ENCODE measurements at regions not wholly inside any gene's neighbourhood (a gene's known extent, or its start where the extent isn't known, plus 50 kb on each side); places are given as distances from the start of the nearest gene placed in this dataset.

GRCh38 chr5:62931153-62931950 is 352.7 kb downstream of the LRRC70 start (continued):
- TF ChIP-seq FOXP1 (CRISPR knock-in tag; IDR thresholded peaks at IDR 0.05; ENCODE audit: borderline replicate concordance) (no peak), CBFB (CRISPR knock-in tag; IDR thresholded peaks at IDR 0.05; ENCODE audit: low read depth) (no peak), SP1 (CRISPR knock-in tag; conservative IDR thresholded peaks at IDR 0.05) (no peak), ZNF121 (CRISPR knock-in tag; IDR thresholded peaks at IDR 0.05) (no peak), NFE2L1 (CRISPR knock-in tag; IDR thresholded peaks at IDR 0.05) (no peak), GRHL2 (CRISPR knock-in tag; IDR thresholded peaks at IDR 0.05; ENCODE audit: insufficient replicate concordance, severe bottlenecking) (no peak), E2F1 (CRISPR knock-in tag; IDR thresholded peaks at IDR 0.05) (no peak), MYBL2 (CRISPR knock-in tag; IDR thresholded peaks at IDR 0.05) (no peak), IRF2 (CRISPR knock-in tag; IDR thresholded peaks at IDR 0.05; ENCODE audit: borderline replicate concordance, low read depth) (no peak), ZNF425 (CRISPR knock-in tag; conservative IDR thresholded peaks at IDR 0.05) (no peak), RORB (CRISPR knock-in tag; IDR thresholded peaks at IDR 0.05) (no peak), TCF7 (CRISPR knock-in tag; IDR thresholded peaks at IDR 0.05; ENCODE audit: low read depth) (no peak)
- TF ChIP-seq, protein P1, sequence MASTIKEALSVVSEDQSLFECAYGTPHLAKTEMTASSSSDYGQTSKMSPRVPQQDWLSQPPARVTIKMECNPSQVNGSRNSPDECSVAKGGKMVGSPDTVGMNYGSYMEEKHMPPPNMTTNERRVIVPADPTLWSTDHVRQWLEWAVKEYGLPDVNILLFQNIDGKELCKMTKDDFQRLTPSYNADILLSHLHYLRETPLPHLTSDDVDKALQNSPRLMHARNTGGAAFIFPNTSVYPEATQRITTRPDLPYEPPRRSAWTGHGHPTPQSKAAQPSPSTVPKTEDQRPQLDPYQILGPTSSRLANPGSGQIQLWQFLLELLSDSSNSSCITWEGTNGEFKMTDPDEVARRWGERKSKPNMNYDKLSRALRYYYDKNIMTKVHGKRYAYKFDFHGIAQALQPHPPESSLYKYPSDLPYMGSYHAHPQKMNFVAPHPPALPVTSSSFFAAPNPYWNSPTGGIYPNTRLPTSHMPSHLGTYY (CRISPR knock-in tag; IDR thresholded peaks at IDR 0.05), result no peak

DNA sequence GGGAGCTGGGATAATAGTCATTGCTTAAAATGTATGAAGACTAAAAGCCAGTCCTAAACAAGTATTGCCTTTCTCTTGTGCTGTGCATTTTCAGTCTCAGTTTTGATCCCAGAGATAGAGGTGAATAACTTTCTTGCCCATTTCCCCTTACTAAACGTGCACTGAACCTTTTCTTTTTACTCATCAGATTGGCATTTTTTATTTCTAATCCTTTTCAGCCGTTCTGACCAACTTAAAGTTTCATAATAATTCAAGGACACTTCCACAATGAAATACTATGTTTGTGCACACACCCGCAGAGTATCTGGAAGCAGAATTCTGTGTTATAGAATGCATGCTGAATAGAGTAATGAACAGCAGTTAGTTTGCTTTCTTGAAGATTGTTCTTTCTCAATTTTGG is 343.6 kb downstream of the LRRC70 start:
- no peak overlapping the region for H3K27ac Mint-ChIP-seq
- H3K4me1 Mint-ChIP-seq, result no peaks in the 10 kb centered on the region
- TF ChIP-seq FOXP1 (CRISPR knock-in tag; IDR thresholded peaks at IDR 0.05; ENCODE audit: borderline replicate concordance) (no peak), ZNF317 (CRISPR knock-in tag; IDR thresholded peaks at IDR 0.05; ENCODE audit: borderline replicate concordance, low read depth) (no peak), USF1 (CRISPR knock-in tag; IDR thresholded peaks at IDR 0.05) (no peak)
- TF ChIP-seq, protein P2, sequence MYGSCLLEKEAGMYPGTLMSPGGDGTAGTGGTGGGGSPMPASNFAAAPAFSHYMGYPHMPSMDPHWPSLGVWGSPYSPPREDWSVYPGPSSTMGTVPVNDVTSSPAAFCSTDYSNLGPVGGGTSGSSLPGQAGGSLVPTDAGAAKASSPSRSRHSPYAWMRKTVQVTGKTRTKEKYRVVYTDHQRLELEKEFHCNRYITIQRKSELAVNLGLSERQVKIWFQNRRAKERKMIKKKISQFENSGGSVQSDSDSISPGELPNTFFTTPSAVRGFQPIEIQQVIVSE (CRISPR knock-in tag; IDR thresholded peaks at IDR 0.05; ENCODE audit: borderline replicate concordance), result no peak
- POLR2A ChIA-PET, result no interaction called here
- CTCF ChIA-PET, result no interaction called here
- no peaks in the 10 kb centered on the region for H3K27me3 Mint-ChIP-seq (ENCODE audit: low read depth)
- H3K36me3 Mint-ChIP-seq, result no peaks in the 10 kb centered on the region
- DNase-seq (ENCODE audit: low spot score), result no peak
- ATAC-seq, result no peak
- H3K4me3 Mint-ChIP-seq, result no peak overlapping the region
- 0 out of 2 replicates have a peak, but pooled peaks cover 9% of the 10 kb centered on the region for H3K9me3 Mint-ChIP-seq

DNA sequence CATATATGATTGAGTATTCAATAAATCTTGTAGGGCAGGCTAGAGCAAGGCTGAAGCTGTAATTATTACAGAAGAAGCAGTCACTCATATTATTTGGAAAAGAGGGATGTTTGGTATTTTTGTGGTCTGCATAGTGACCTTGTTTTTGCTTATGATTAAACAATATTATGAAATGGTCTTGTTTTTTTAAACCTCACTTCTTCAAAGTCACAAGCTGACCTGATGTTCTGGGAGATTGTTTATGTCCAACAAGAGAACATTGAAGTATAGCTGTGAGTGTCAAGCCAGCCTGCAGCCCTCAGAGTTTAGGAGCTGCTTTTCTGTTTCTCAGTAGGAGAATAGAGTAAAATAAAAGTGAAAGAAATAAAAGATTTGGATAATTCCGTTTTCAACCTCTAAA is 342.2 kb downstream of the LRRC70 start:
- no peak for ATAC-seq
- H3K27me3 Mint-ChIP-seq (ENCODE audit: low read depth), result no peaks in the 10 kb centered on the region
- no peak overlapping the region for H3K4me3 Mint-ChIP-seq
- no peak overlapping the region for H3K27ac Mint-ChIP-seq
- ChIA-PET CTCF (interaction anchor here (1.2 kb wide), 1 partner anchor 19 kb away, joined by 3 read pairs; no protein-coding TSS in a partner anchor), POLR2A (no interaction called here)
- no peaks in the 10 kb centered on the region for H3K36me3 Mint-ChIP-seq
- TF ChIP-seq SOX15 (CRISPR knock-in tag; IDR thresholded peaks at IDR 0.05) (no peak), ESRRA (CRISPR knock-in tag; IDR thresholded peaks at IDR 0.05; ENCODE audit: borderline replicate concordance) (no peak), ZNF671 (CRISPR knock-in tag; IDR thresholded peaks at IDR 0.05) (no peak), ZNF121 (CRISPR knock-in tag; IDR thresholded peaks at IDR 0.05) (no peak), NR1H2 (CRISPR knock-in tag; IDR thresholded peaks at IDR 0.05) (no peak), PREB (CRISPR knock-in tag; IDR thresholded peaks at IDR 0.05; ENCODE audit: borderline replicate concordance) (no peak)
- TF ChIP-seq, protein P3, sequence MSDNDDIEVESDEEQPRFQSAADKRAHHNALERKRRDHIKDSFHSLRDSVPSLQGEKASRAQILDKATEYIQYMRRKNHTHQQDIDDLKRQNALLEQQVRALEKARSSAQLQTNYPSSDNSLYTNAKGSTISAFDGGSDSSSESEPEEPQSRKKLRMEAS (CRISPR knock-in tag; IDR thresholded peaks at IDR 0.05), result no peak
- no peaks in the 10 kb centered on the region for H3K4me1 Mint-ChIP-seq
- no peak for DNase-seq (ENCODE audit: low spot score)
- 0 out of 2 replicates have a peak, but pooled peaks cover 5% of the 10 kb centered on the region for H3K9me3 Mint-ChIP-seq
